Activated T-helper 17 cell treated with anti-CD3 and anti-CD28 coated beads, Interleukin-2, amount 50 U/mL, for 72 hours (primary cell): ENCODE measurements at regions not wholly inside any gene's neighbourhood (a gene's known extent, or its start where the extent isn't known, plus 50 kb on each side); places are given as distances from the start of the nearest gene placed in this dataset.

Experiments
- ATAC-seq: fragments of 150-1000 bp; cut with Tn5 transposase; replicated peaks from 2 replicates; pipeline ENCODE4 v1.10.0; 2021; ENCODE audit warnings: mild to moderate bottlenecking, moderate library complexity
- H3K27ac Mint-ChIP-seq: one replicate; pipeline ENCODE4 v1.8.0; 2022; ENCODE audit warnings: mixed read lengths
- H3K27me3 Mint-ChIP-seq: one replicate; pipeline ENCODE4 v1.8.0; 2022; ENCODE audit warnings: mixed read lengths
- H3K36me3 Mint-ChIP-seq: one replicate; pipeline ENCODE4 v1.8.0; 2022; ENCODE audit warnings: low read depth, mild to moderate bottlenecking, mixed read lengths
- H3K4me1 Mint-ChIP-seq: one replicate; pipeline ENCODE4 v1.8.0; 2022; ENCODE audit warnings: mixed read lengths
- H3K4me3 Mint-ChIP-seq: one replicate; pipeline ENCODE4 v1.8.0; 2022; ENCODE audit warnings: mild to moderate bottlenecking, mixed read lengths
- H3K9me3 Mint-ChIP-seq: one replicate; pipeline ENCODE4 v1.8.0; 2022; ENCODE audit warnings: mixed read lengths

DNA sequence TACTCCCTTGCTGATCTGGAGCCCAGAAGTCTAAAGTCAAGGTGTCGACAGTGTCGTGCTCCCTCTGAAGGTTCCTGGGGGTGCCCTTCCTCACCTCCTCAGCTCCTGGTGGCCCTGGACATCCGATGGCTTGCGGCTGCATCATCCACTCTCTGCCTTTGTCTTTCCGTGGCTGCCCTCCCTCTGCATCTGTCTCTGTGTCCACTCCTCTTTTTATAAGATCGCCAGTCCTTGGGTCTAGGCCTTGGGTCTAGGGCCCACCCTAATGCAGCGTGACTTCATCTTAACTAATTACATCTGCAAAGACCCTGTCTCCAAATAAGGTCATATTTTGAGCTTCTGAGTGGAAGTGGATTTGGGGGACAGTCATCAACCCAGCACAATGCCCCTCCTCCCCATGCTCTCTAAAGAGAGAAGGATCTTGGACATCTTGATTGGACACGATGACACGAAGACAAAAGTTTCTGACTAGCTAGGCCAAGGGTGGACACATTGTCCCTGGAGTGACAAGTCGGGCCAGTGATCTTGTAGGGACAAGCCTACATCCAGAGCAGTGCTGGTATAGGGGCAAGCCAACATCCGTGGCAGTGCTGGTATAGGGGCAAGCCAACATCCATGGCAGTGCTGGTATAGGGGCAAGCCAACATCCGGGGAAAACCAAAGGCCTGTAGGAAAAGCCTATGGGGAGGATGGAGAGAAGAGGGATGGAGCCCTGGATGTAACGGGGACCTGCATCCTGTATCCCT, 93.9 kb upstream of the DIO3 start:
- H3K4me1 Mint-ChIP-seq, result no peaks in the 10 kb centered on the region
- H3K27ac Mint-ChIP-seq, result no peak overlapping the region
- ATAC-seq, result no peak
- no peak overlapping the region for H3K4me3 Mint-ChIP-seq
- peaks cover 3% of the 10 kb centered on the region for H3K27me3 Mint-ChIP-seq
- no peaks in the 10 kb centered on the region for H3K9me3 Mint-ChIP-seq
- H3K36me3 Mint-ChIP-seq, result no peaks in the 10 kb centered on the region

DNA sequence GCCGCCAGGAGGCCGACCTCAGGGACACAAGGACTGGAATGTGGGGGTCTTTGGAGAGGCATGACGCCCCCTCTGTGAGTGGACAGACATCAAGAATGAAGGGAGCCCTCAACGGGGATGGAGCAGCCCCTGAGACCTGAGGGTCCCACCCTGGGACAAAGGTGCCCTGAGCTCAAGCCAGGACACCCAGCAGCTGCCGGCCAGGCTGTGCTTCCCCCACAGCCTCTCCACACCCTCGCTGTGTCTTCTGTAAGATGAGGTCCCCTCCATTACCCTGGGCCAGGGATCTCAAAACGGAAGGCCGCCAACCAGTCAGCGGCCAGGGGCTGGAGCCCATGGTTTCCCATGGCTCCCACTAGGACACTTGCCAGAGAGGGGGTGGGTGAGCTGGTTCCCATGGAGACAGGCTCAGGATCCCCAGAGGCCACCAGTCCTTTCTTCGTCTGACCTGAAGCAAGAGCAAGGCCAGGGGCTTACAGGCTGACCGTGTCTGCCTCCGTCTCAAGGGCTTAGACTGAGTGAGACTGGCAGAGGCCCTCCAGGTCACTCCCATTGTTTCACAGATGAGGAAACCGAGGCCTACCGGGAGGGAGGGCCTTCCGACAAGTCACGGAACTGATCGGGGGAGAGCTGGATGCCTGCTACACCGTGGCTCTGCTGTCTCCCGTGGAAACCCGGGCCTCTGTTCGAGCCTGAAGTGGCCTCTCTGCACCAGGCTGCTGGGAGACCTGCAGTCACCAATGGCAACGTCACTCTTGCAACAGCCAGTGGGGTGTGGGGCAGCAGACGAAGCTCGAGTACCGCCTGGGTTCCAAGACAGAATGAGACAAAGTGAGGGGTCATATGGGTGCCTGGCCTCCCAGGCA, 91.7 kb upstream of the DIO3 start:
- Mint-ChIP-seq H3K27ac (no peak overlapping the region), H3K9me3 (no peaks in the 10 kb centered on the region), H3K4me1 (no peaks in the 10 kb centered on the region), H3K4me3 (no peak overlapping the region), H3K36me3 (no peaks in the 10 kb centered on the region), H3K27me3 (peaks cover 3% of the 10 kb centered on the region)
- no peak for ATAC-seq

DNA sequence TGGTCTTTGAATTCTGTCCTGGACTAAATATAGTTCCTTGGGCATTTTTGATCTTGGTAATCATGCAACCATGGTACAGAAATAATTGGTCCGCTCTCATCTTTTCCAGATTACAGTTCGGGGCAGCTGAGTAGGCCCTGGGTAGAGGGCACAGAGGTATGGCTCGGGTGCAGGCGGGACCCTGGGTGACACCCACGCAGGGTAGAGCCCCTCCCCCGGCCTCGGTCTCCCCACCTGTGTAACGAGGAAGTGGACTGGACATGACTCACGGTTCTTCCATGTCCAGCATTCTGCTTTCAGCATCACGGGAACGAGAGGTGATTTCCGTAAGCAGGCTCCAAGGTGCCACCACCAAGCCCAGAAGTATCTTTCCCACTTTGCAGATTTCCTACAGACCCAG, 91.0 kb upstream of the DIO3 start:
- Mint-ChIP-seq H3K27ac (no peak overlapping the region), H3K27me3 (peaks cover 6% of the 10 kb centered on the region), H3K9me3 (no peaks in the 10 kb centered on the region), H3K4me1 (no peaks in the 10 kb centered on the region), H3K4me3 (no peak overlapping the region), H3K36me3 (no peaks in the 10 kb centered on the region)
- ATAC-seq, result no peak

DNA sequence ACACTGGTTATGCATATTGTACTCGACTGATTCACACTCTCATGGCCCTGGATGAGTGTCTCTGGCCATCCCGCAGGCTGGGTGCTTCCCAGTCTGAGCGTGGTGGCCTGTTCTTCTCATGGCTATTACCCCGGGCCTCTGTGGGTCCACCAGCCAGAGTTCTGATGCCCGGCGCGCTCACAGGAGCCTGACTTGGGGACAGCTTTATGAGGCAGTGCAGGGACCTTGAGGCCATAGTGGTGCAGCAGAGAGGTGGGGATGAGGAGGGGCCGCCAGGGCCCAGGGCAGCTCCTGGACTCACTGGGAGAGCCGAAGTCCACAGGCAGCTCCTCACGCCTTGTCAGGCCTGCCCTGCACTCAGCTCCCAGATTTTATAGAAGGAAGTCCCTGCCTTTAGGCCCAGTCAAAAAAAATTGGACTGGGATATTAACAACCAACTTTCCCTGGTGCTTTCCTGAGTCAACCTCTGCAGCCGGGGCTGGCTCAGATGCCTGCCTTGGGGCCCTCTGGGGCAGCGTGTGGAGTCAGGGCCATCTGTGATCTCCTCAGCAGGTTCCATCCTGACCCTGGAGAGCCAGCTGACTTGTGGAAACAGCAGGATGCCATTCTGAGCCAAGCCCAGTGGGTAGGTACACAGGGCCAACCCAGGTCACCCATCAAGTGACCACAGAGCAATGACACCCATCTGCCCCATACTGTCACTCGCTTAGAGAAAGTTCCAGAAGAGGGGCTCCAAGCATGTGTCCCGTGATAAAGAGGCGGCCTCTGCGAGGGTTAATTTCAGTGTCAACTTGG, 89.4 kb upstream of the DIO3 start:
- ATAC-seq, result no peak
- Mint-ChIP-seq H3K27me3 (peaks cover 7% of the 10 kb centered on the region), H3K27ac (no peak overlapping the region)

DNA sequence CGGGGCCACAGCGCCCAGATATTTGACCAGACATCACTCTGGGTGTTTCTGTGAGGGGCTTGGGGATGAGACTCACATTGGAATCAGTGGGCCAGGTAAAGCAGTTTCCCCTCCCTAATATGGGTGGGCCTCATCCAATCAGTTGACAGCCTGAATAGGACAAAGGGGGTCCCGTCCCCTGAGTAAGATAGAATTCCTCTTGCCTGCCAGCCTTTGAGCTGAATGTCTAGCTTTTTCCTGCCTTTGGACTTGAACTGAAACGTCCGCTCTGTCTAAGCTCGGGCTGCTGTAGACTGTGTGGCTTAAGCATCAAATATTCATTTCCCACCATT, 88.8 kb upstream of the DIO3 start:
- no peaks in the 10 kb centered on the region for H3K9me3 Mint-ChIP-seq
- H3K4me1 Mint-ChIP-seq, result no peaks in the 10 kb centered on the region
- H3K4me3 Mint-ChIP-seq, result no peak overlapping the region
- no peaks in the 10 kb centered on the region for H3K36me3 Mint-ChIP-seq
- H3K27me3 Mint-ChIP-seq, result peaks cover 7% of the 10 kb centered on the region
- ATAC-seq, result no peak
- no peak overlapping the region for H3K27ac Mint-ChIP-seq

More for the DNA sequence above, 89.4 kb upstream of the DIO3 start:
- H3K4me3 Mint-ChIP-seq, result no peak overlapping the region
- no peaks in the 10 kb centered on the region for H3K9me3 Mint-ChIP-seq
- H3K36me3 Mint-ChIP-seq, result no peaks in the 10 kb centered on the region
- no peaks in the 10 kb centered on the region for H3K4me1 Mint-ChIP-seq

DNA sequence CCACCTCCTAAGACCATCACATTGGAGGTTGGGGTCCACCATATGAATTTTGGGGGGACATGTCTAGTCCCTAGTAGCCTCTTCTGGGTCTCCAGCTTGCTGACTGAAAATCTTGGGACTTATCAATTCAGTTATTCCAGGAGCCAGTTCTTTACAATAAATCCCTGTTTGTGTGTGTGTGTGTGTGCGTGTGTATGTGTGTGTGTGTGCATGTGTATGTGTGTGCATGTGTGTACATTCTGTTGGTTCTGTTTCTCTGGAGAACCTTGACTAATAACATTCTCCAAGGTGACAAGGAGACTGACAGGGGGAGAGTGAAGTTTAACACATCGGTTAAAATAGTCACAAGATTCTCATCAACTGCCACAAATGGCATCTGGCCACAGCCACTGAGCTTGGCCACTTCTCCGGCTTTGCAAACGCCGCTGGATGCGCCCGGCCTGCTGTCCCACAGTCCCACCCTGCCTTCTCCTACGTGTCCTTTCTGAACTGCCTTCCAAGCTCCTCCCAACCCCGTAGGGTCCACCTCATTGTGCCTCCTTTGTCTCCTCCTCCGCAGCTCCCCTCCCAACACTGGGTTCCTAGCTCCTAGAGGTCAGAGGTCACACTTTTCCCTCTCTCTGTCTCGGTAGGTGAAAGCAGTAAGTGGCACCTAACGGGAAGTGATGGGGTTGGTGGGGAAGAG, 88.1 kb upstream of the DIO3 start:
- H3K4me3 Mint-ChIP-seq, result no peak overlapping the region
- no peaks in the 10 kb centered on the region for H3K36me3 Mint-ChIP-seq
- H3K27ac Mint-ChIP-seq, result no peak overlapping the region
- no peak for ATAC-seq
- peaks cover 7% of the 10 kb centered on the region for H3K27me3 Mint-ChIP-seq
- H3K4me1 Mint-ChIP-seq, result no peaks in the 10 kb centered on the region
- H3K9me3 Mint-ChIP-seq, result no peaks in the 10 kb centered on the region

DNA sequence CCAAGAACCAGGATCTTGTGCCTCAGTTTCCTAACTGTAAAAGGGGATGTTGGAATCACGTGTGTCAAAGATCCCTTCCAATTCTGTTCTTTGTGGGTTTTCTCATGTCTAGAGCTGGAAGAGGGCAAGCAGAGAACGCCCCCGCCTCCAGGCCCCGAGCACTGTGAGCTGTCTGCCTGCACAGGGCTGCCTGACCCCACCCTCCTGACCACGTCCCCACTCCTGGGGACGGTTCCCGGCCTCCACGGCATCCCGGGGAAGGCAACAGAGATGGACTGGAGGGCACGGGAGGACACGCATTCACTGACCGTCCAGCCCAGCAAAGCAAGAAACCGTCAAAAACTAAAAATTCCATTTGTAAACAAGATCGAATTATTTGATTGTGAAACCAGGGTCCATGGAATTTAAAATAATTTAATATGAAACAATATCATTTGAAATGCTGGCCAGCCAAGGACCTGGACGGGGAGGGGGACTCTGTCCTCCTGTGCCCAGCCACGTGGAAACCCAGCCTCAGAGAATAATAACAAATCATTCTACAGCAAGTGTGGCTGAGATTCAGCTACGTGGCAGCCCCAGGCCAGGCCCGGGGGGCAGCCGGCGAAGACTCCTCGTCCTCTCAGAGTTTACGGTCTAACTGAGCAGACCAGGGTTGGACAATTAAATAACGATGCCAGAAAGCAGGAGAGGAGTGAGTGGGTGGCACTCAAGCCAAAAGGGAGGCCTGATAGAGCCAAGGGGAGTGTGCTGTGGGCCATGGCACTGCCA, 87.3 kb upstream of the DIO3 start:
- Mint-ChIP-seq H3K9me3 (no peaks in the 10 kb centered on the region), H3K27me3 (peaks cover 7% of the 10 kb centered on the region)

DNA sequence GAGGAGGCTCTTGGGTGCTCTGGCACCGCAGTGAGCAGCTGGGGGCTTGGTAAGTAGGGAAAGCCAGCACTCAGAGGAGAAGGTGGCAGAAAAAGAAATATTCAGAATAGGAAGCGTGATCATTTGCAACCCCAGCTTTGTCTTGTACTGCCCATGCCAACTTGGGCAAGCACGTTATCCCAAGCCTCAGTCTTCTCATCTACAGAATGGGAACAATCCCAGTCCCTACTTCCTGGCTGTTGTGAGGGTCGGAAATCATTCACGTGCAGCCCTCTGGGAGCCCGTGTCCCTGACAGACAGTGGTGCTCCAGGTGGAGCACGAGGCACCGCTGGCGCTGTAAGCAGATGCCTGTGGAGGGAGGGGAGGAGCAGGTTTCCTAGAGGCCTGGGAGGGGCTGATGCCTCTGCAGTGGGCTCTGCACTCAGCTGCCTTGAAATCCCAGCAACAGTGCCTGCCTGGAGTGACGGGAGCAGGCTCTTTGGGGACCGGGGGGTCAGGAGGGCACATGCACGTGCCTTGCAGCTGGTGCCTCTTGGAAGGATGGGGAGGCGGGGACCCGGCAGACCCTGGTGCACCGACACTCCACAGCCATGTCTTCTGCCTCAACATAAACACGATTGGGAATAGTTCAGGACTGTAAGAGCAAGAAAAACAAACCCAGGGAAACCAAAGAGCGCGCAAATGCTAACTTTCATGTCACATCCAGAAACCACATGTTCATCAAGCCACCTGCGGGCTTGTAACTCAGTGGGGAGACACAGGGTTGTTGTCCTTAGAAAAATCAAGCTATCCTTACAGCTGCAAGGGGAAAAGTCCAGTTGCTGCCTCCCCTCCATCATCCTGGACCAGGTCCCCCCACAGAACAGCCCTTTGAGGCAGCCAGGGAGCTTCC, 86.5 kb upstream of the DIO3 start:
- Mint-ChIP-seq H3K27ac (no peak overlapping the region), H3K4me3 (no peak overlapping the region), H3K36me3 (no peaks in the 10 kb centered on the region), H3K9me3 (no peaks in the 10 kb centered on the region), H3K4me1 (no peaks in the 10 kb centered on the region), H3K27me3 (peaks cover 7% of the 10 kb centered on the region)
- ATAC-seq, result no peak

More for the DNA sequence above, 87.3 kb upstream of the DIO3 start:
- Mint-ChIP-seq H3K27ac (no peak overlapping the region), H3K4me1 (no peaks in the 10 kb centered on the region), H3K36me3 (no peaks in the 10 kb centered on the region), H3K4me3 (no peak overlapping the region)
- no peak for ATAC-seq

DNA sequence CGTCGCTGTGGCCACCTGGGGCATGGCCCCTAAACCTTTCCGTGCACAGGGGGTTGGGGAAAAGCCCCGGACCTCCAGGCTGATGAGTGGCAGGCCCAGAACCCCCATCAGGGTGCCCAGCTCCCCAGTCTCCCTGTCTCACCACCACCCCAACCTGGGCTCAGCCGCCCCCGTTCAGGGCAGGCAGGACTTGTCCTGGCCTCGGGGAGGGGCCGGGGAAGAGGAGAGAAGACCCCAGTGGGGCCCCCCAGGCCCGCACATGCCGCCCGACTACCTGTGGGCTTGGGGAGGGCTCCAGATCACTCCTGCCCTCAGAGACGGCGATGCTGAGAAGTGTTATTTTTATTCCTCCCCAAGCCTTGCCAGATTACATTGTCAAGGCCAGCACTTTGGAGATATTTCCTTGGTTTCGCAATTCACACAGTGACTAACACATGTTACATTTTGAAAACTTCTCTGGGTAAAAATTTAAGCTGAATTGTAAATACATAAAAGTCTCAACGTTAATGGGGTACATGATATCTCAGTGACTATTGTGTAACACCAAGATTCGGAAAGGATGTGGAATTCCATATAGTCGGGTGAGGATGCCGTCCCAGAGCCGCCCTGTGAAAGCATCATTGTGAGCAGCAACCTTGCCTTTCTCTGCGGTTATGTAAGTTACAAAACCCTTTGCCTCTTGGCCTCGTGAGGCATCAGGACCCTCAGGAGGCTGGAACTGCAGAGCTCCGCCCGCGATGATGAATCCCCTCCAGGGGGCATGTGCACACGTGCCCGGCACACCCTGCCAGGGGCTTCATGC, 85.6 kb upstream of the DIO3 start:
- peaks cover 7% of the 10 kb centered on the region for H3K27me3 Mint-ChIP-seq
- H3K9me3 Mint-ChIP-seq, result no peaks in the 10 kb centered on the region
- H3K27ac Mint-ChIP-seq, result no peak overlapping the region
- H3K4me1 Mint-ChIP-seq, result no peaks in the 10 kb centered on the region
- no peak overlapping the region for H3K4me3 Mint-ChIP-seq
- H3K36me3 Mint-ChIP-seq, result no peaks in the 10 kb centered on the region
- ATAC-seq, result no peak

DNA sequence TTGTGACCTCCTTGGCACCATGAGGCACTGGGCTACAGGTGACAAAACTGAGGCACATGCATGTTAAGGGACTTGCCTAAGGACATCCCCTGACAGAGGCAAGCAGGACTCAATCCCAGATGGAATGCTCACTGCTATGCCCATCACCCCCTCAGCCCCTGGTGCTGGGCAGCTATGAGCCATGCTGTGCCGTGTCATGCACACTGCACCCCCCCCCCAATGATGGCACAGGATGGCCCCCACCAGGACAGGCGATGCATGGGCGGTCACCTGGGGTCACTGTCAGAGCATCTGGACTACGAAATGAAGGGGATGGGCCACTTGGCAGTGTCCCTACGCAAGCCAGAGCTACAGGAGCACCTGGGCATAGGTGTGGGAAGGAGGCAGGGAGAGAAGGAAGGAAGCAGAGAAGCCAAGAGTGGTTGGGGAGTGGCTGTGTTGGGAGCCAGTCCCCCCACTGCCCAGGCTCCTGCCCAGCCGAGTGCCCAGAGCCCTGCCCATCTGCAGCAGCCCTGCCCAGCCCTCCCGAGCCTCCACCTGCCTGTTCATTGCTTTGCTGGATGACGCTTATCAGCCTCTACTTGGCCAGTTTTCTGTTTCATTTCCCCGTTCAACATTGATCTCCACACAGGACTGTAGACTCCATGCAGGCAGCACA, 84.9 kb upstream of the DIO3 start:
- Mint-ChIP-seq H3K4me1 (no peaks in the 10 kb centered on the region), H3K27ac (no peak overlapping the region), H3K36me3 (no peaks in the 10 kb centered on the region), H3K9me3 (no peaks in the 10 kb centered on the region), H3K4me3 (no peak overlapping the region), H3K27me3 (peaks cover 12% of the 10 kb centered on the region)
- no peak for ATAC-seq

DNA sequence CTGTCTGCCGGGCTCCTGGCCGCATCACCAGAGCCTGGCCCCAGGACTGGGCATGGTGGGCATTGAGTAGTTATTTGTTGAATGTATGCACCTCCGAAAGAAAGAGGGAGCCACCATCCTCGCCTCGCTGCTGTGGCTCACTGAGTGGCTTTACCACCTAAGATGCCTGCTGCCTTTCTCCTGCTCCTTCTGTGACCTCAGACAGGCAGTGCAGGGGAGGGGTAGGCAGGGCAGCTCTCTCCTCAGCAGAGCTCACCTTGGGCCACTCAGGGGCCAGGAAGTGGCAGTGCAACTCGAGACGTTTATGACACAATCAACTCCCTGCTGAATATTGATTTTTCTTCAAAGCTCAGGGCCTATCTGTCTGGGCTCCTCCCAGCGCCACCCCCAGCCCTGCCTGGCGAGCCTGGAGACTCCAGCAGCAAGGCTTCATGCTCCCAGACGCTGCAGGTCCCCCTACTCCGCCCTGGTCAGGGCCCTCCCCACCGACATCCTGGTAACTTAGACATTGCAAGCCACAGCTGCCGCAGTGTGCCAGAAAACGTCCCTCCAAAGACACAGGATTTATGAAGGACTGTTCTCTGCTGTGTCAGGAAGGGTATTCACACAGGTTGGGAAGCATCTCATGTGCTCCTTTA, 84.3 kb upstream of the DIO3 start:
- Mint-ChIP-seq H3K27ac (no peak overlapping the region), H3K36me3 (no peaks in the 10 kb centered on the region), H3K27me3 (peaks cover 14% of the 10 kb centered on the region), H3K4me3 (no peak overlapping the region), H3K4me1 (no peaks in the 10 kb centered on the region), H3K9me3 (no peaks in the 10 kb centered on the region)
- ATAC-seq, result no peak

DNA sequence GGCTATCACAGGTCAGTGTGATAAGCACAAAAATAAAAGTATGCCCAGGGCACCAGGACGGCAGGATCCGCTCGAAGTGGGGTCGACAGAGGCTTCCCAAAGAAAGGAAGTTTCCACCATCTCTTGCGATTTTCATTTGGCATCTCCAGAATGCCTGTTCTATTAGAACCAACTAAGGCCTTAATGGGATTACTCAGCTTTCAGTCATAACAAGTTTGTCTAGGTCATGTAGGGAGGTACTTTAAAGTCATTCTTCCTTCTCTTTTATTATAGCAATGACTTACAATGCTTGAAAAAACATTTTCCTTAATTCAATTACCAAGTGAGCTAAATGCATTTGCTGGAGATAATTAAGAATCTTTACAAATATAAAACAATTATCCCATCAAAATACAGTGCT, 83.6 kb upstream of the DIO3 start:
- no peaks in the 10 kb centered on the region for H3K36me3 Mint-ChIP-seq
- H3K4me3 Mint-ChIP-seq, result no peak overlapping the region
- H3K4me1 Mint-ChIP-seq, result no peaks in the 10 kb centered on the region
- peaks cover 16% of the 10 kb centered on the region for H3K27me3 Mint-ChIP-seq
- ATAC-seq, result no peak
- no peak overlapping the region for H3K27ac Mint-ChIP-seq
- H3K9me3 Mint-ChIP-seq, result peaks cover 2% of the 10 kb centered on the region
